AG09319 (cell line): ENCODE measurements at regions not wholly inside any gene's neighbourhood (a gene's known extent, or its start where the extent isn't known, plus 50 kb on each side); places are given as distances from the start of the nearest gene placed in this dataset.

Experiments used
- DNase-seq: peaks from one replicate; pipeline ENCODE4 v3.0.0-alpha.2; 2010; ENCODE audit warnings: low read depth; ENCODE audit errors: extremely low read depth
- CTCF ChIP-seq: IDR thresholded peaks from 2 replicates; pipeline ENCODE4 v1.5.1; 2011; ENCODE audit warnings: low read depth, mild to moderate bottlenecking, inconsistent platforms, low read length, moderate library complexity

- no peak for DNase-seq
- TF ChIP-seq CTCF: no peak
Observed at GRCh38 chr3:81908561-81908960, 147.1 kb upstream of the GBE1 start.

- DNase-seq: no peak
- TF ChIP-seq CTCF: no peak
Observed at GRCh38 chr3:81898336-81898735, 136.9 kb upstream of the GBE1 start.

GRCh38 chr3:81894598-81894997 lies 133.2 kb upstream of the GBE1 start:
- TF ChIP-seq CTCF: no peak
- no peak for DNase-seq

- no peak for DNase-seq
- no peak for TF ChIP-seq CTCF
Observed at GRCh38 chr3:81891055-81891895, 129.8 kb upstream of the GBE1 start.

- no peak for DNase-seq
- no peak for TF ChIP-seq CTCF
Observed at GRCh38 chr3:81888914-81889557, 127.6 kb upstream of the GBE1 start.

GRCh38 chr3:81887448-81887847 lies 126.0 kb upstream of the GBE1 start:
- no peak for DNase-seq
- no peak for TF ChIP-seq CTCF

- peak; percentile 27 for DNase-seq
- TF ChIP-seq CTCF: no peak
Observed at GRCh38 chr3:81886081-81886480, 124.6 kb upstream of the GBE1 start.
